ENCODE measurements at regions not wholly inside any gene's neighbourhood (a gene's known extent, or its start where the extent isn't known, plus 50 kb on each side); places are given as distances from the start of the nearest gene placed in this dataset.

- no peak for ATAC-seq
- no peaks in the 10 kb centered on the region for H3K36me3 ChIP-seq
- DNase-seq, result no peak
- TF ChIP-seq CTCF (IDR thresholded peaks at IDR 0.05), result no peak
- 69 to 78% methylated on average over 1 of the region's 1 CpG for WGBS, 2 donors
- H3K4me3 ChIP-seq, result no peak overlapping the region
- H3K27ac ChIP-seq, result no peak overlapping the region
- H3K9me3 ChIP-seq, result no peaks in the 10 kb centered on the region
- H3K4me1 ChIP-seq, result no peaks in the 10 kb centered on the region
- H3K27me3 ChIP-seq, result no peaks in the 10 kb centered on the region
- intact Hi-C loops (cut with DNase I), result no loop called here
Observed at GRCh38 chr3:157650172-157650571, 147.0 kb upstream of the VEPH1 start.

- no peak for TF ChIP-seq CTCF (IDR thresholded peaks at IDR 0.05)
- DNase-seq (no peak), ATAC-seq (no peak)
- Histone ChIP-seq H3K4me3 (no peak overlapping the region), H3K27ac (no peak overlapping the region), H3K4me1 (no peaks in the 10 kb centered on the region), H3K36me3 (no peaks in the 10 kb centered on the region), H3K27me3 (no peaks in the 10 kb centered on the region), H3K9me3 (no peaks in the 10 kb centered on the region)
- 69 to 83% methylated on average over 1 of the region's 1 CpG for WGBS, 2 donors
- intact Hi-C loops (cut with DNase I), result no loop called here
Observed at GRCh38 chr3:157649511-157649910, 146.3 kb upstream of the VEPH1 start.

- peaks cover 0 to 4% (median 0%) of the 10 kb centered on the region in 7 donors for H3K27me3 ChIP-seq
- no peak overlapping the region for H3K4me3 ChIP-seq
- H3K27ac ChIP-seq, result no peak overlapping the region
- 81 to 90% methylated on average over 4 of the region's 4 CpGs for WGBS, 2 donors
- H3K36me3 ChIP-seq, result no peaks in the 10 kb centered on the region
- DNase-seq, result no peak
- TF ChIP-seq CTCF (IDR thresholded peaks at IDR 0.05), result no peak
- no peaks in the 10 kb centered on the region for H3K9me3 ChIP-seq
- no peak for ATAC-seq
- intact Hi-C loops (cut with DNase I), result no loop called here
- H3K4me1 ChIP-seq, result no peaks in the 10 kb centered on the region
Observed at GRCh38 chr3:157647820-157648219, 144.6 kb upstream of the VEPH1 start.

- no peak for ATAC-seq
- H3K4me3 ChIP-seq, result no peak overlapping the region
- peaks cover 0 to 16% (median 4%) of the 10 kb centered on the region in 11 donors for H3K9me3 ChIP-seq
- DNase-seq, result no peak
- intact Hi-C loops (cut with DNase I), result no loop called here
- no peak overlapping the region for H3K27ac ChIP-seq
- peaks cover 0 to 4% (median 0%) of the 10 kb centered on the region in 7 donors for H3K27me3 ChIP-seq
- H3K36me3 ChIP-seq, result no peaks in the 10 kb centered on the region
- H3K4me1 ChIP-seq, result no peaks in the 10 kb centered on the region
- TF ChIP-seq CTCF (IDR thresholded peaks at IDR 0.05), result no peak
- WGBS, 2 donors, result 81 to 89% methylated on average over 2 of the region's 2 CpGs
Observed at GRCh38 chr3:157639756-157640426, 136.7 kb upstream of the VEPH1 start.

Measured in heart right ventricle (tissue), 16 donors.